Loucy (cell line): ENCODE measurements at regions not wholly inside any gene's neighbourhood (a gene's known extent, or its start where the extent isn't known, plus 50 kb on each side); places are given as distances from the start of the nearest gene placed in this dataset.
"Not testable (repeated sequence)": the region's sequence is repeated elsewhere in the genome, so short reads cannot be mapped to it uniquely, and the experiment has no call there.

Source experiments
- EZH2phosphoT487 ChIP-seq: fragments of 200-600 bp; IDR thresholded peaks from 2 replicates; pipeline ENCODE4 v1.6.1; 2018; ENCODE audit warnings: antibody characterized with exemption, mild to moderate bottlenecking, moderate library complexity, borderline replicate concordance
- TF ChIP-seq, protein P1 (sequence below): fragments of 200-600 bp; sonication (generic); conservative IDR thresholded peaks from 2 replicates; pipeline ENCODE4 v1.5.1; 2014; ENCODE audit warnings: mild to moderate bottlenecking, antibody characterized with exemption, low read length

DNA sequence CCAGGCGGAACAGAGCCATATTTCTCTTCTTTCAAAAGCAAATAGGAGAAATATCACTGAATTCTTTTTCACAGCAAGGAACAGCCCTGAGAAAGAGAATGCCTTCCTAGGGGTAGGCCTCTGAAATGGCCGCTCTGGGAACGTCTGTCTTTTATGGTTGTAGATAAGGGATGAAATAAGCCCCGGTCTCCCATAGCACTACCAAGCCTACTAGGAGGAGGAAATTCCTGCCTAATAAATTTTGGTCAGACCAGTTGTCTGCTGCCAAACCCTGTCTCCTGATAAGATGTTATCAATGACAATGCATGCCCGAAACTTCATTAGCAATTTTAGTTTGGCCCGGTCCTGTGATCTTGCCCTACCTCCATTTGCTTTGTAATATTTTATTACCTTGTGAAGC lies 448.9 kb downstream of the ARL4A start:
- TF ChIP-seq, protein P1, sequence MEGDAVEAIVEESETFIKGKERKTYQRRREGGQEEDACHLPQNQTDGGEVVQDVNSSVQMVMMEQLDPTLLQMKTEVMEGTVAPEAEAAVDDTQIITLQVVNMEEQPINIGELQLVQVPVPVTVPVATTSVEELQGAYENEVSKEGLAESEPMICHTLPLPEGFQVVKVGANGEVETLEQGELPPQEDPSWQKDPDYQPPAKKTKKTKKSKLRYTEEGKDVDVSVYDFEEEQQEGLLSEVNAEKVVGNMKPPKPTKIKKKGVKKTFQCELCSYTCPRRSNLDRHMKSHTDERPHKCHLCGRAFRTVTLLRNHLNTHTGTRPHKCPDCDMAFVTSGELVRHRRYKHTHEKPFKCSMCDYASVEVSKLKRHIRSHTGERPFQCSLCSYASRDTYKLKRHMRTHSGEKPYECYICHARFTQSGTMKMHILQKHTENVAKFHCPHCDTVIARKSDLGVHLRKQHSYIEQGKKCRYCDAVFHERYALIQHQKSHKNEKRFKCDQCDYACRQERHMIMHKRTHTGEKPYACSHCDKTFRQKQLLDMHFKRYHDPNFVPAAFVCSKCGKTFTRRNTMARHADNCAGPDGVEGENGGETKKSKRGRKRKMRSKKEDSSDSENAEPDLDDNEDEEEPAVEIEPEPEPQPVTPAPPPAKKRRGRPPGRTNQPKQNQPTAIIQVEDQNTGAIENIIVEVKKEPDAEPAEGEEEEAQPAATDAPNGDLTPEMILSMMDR: not testable (repeated sequence)
- not testable (repeated sequence) for TF ChIP-seq EZH2phosphoT487
